Activated CD8-positive, alpha-beta memory T cell treated with anti-CD3 and anti-CD28 coated beads, Interleukin-2, amount 50 U/mL, for 1 hour (primary cell): ENCODE measurements at regions not wholly inside any gene's neighbourhood (a gene's known extent, or its start where the extent isn't known, plus 50 kb on each side); places are given as distances from the start of the nearest gene placed in this dataset.

Source experiments
- DNase-seq: peaks from one replicate; pipeline ENCODE4 v3.0.0-alpha.2; 2020; ENCODE audit errors: extremely low read depth

GRCh38 chr21:24895885-24896734 lies 711.2 kb downstream of the MRPL39 start:
- no peak for DNase-seq

- DNase-seq: no peak
Observed at GRCh38 chr21:24894324-24894723, 713.0 kb downstream of the MRPL39 start.

GRCh38 chr21:24890021-24890420 lies 717.3 kb downstream of the MRPL39 start:
- DNase-seq: no peak

- DNase-seq: no peak
Observed at GRCh38 chr21:24881506-24881905, 725.8 kb downstream of the MRPL39 start.

GRCh38 chr21:24870633-24871032 lies 736.6 kb downstream of the MRPL39 start:
- DNase-seq: no peak

- DNase-seq: no peak
Observed at GRCh38 chr21:24869862-24870261, 737.4 kb downstream of the MRPL39 start.

- no peak for DNase-seq
Observed at GRCh38 chr21:24868117-24868516, 739.2 kb downstream of the MRPL39 start.

- DNase-seq: no peak
Observed at GRCh38 chr21:24861471-24861870, 745.8 kb downstream of the MRPL39 start.

GRCh38 chr21:24856326-24856725 lies 751.0 kb downstream of the MRPL39 start:
- no peak for DNase-seq

GRCh38 chr21:24852610-24853195 lies 754.6 kb downstream of the MRPL39 start:
- DNase-seq: no peak

GRCh38 chr21:24850121-24850520 lies 757.2 kb downstream of the MRPL39 start:
- DNase-seq: no peak

GRCh38 chr21:24844671-24845070 lies 762.6 kb downstream of the MRPL39 start:
- no peak for DNase-seq

- no peak for DNase-seq
Observed at GRCh38 chr21:24840287-24840686, 767.0 kb downstream of the MRPL39 start.

GRCh38 chr21:24832961-24833360 lies 774.3 kb downstream of the MRPL39 start:
- DNase-seq: no peak

GRCh38 chr21:24829397-24829796 lies 777.9 kb downstream of the MRPL39 start:
- DNase-seq: no peak

- no peak for DNase-seq
Observed at GRCh38 chr21:24826822-24827221, 780.5 kb downstream of the MRPL39 start.

- DNase-seq: no peak
Observed at GRCh38 chr21:24825348-24825747, 781.9 kb downstream of the MRPL39 start.

GRCh38 chr21:24824209-24824608 lies 783.1 kb downstream of the MRPL39 start:
- no peak for DNase-seq

- no peak for DNase-seq
Observed at GRCh38 chr21:24823247-24823646, 784.0 kb downstream of the MRPL39 start.

- no peak for DNase-seq
Observed at GRCh38 chr21:24785033-24785432, 822.2 kb downstream of the MRPL39 start.

- no peak for DNase-seq
Observed at GRCh38 chr21:24781146-24781545, 826.1 kb downstream of the MRPL39 start.

- DNase-seq: no peak
Observed at GRCh38 chr21:24759348-24760075, 847.8 kb downstream of the MRPL39 start.

- no peak for DNase-seq
Observed at GRCh38 chr21:24738063-24738462, 869.2 kb downstream of the MRPL39 start.
